A549 (cell line): ENCODE measurements at regions not wholly inside any gene's neighbourhood (a gene's known extent, or its start where the extent isn't known, plus 50 kb on each side); places are given as distances from the start of the nearest gene placed in this dataset.

Experiments
- ATAC-seq, 2 experiments: fragments of 200-7000 bp in 1 of 2; fragments of >200 bp in 1 of 2; cut with Nextera tagmentation in 1 of 2; cut with Tn5 transposase in 1 of 2; 3 replicates each; pipeline versions ENCODE4 v1.8.0 to v1.9.1; 2018 to 2020; ENCODE audit warnings: mild to moderate bottlenecking in 1 of 2, moderate library complexity in 1 of 2
- CTCF ChIA-PET: fragments of 300-600 bp; sonication (Branson Sonifier 250); formaldehyde crosslinking; extraction: SDS; loops from one replicate; lab custom pipeline; 2021; ENCODE audit warnings: antibody characterized with exemption, inconsistent platforms; lab: Yijun Ruan, JAX
- POLR2A ChIA-PET: fragments of 350-600 bp; formaldehyde crosslinking; extraction: SDS; loops from one replicate; lab custom pipeline; 2021; ENCODE audit warnings: antibody characterized with exemption, inconsistent platforms; lab: Yijun Ruan, JAX
- DNase-seq, 2 experiments: peaks; one replicate each; pipeline versions ENCODE4 v3.0.0 to v3.0.0-alpha.2; 2011 to 2016; ENCODE audit warnings: low read depth in 1 of 2, low spot score in 1 of 2
- FAIRE-seq: peaks from 2 replicates; lab custom pipeline; 2011; peaks lifted over from hg19 to GRCh38; lab: Jason Lieb, UNC
- H3K27ac ChIP-seq, 2 experiments: fragments of >200 bp; sonication (Bioruptor Twin); formaldehyde crosslinking; 3 replicates each; pipeline ENCODE4 v1.5.1; 2016 to 2017
- H3K4me1 ChIP-seq: fragments of >200 bp; sonication (Bioruptor Twin); formaldehyde crosslinking; 3 replicates; pipeline ENCODE4 v1.6.1; 2016
- H3K4me2 ChIP-seq: fragments of >200 bp; sonication (Bioruptor Twin); formaldehyde crosslinking; 3 replicates; pipeline ENCODE4 v1.6.1; 2016
- H3K4me3 ChIP-seq: fragments of >200 bp; sonication (Bioruptor Twin); formaldehyde crosslinking; 3 replicates; pipeline ENCODE4 v1.5.1; 2016
- H3K9me3 ChIP-seq: fragments of >200 bp; sonication (Bioruptor Twin); formaldehyde crosslinking; 3 replicates; pipeline ENCODE4 v1.6.1; 2016
- CHD4 ChIP-seq: fragments of 200-600 bp; sonication (generic); IDR thresholded peaks from 2 replicates; pipeline ENCODE4 v1.6.1; 2016; ENCODE audit warnings: antibody characterized with exemption, mild to moderate bottlenecking, borderline replicate concordance
- EP300 ChIP-seq, 2 experiments: fragments of >200 bp; sonication (Bioruptor Twin); formaldehyde crosslinking; IDR thresholded peaks; 2 replicates in 1 of 2; 3 replicates in 1 of 2; pipeline ENCODE4 v1.6.1; 2016 to 2017
- ESRRA ChIP-seq: fragments of 150-350 bp; IDR thresholded peaks from 2 replicates; pipeline ENCODE4 v1.6.1; 2014; ENCODE audit warnings: mild to moderate bottlenecking, low read length, borderline replicate concordance
- FOSB ChIP-seq: fragments of 250-450 bp; sonication (Bioruptor Pico); IDR thresholded peaks from 2 replicates; pipeline ENCODE4 v1.5.0; 2020; ENCODE audit warnings: mild to moderate bottlenecking, moderate library complexity
- FOSL2 ChIP-seq, 2 experiments: fragments of 450-650 bp in 1 of 2; fragments of >200 bp in 1 of 2; sonication (Bioruptor Twin) in 1 of 2; formaldehyde crosslinking; IDR thresholded peaks; 2 replicates each; pipeline versions ENCODE4 v1.5.0 to v1.6.1; 2016 to 2020; ENCODE audit warnings: mild to moderate bottlenecking in 1 of 2, moderate library complexity in 1 of 2
- FOXS1 ChIP-seq: fragments of 250-450 bp; sonication (Bioruptor Pico); IDR thresholded peaks from 2 replicates; pipeline ENCODE4 v1.5.0; 2020; ENCODE audit warnings: mild to moderate bottlenecking, moderate library complexity
- GATA3 ChIP-seq: IDR thresholded peaks from 2 replicates; pipeline ENCODE4 v1.6.1; 2012; ENCODE audit warnings: borderline replicate concordance
- HES2 ChIP-seq: fragments of >200 bp; sonication (Bioruptor Twin); formaldehyde crosslinking; IDR thresholded peaks from 2 replicates; pipeline ENCODE4 v1.6.1; 2016
- HEYL ChIP-seq: fragments of 250-450 bp; sonication (Bioruptor Pico); IDR thresholded peaks from 2 replicates; pipeline ENCODE4 v1.8.0; 2021; ENCODE audit warnings: mild to moderate bottlenecking, moderate library complexity
- HOXA7 ChIP-seq: fragments of 250-450 bp; sonication (Bioruptor Pico); IDR thresholded peaks from 2 replicates; pipeline ENCODE4 v1.5.0; 2020; ENCODE audit warnings: mild to moderate bottlenecking, moderate library complexity
- HOXB5 ChIP-seq: fragments of 250-450 bp; sonication (Bioruptor Pico); IDR thresholded peaks from 2 replicates; pipeline ENCODE4 v1.5.0; 2020; ENCODE audit warnings: mild to moderate bottlenecking, moderate library complexity
- JUN ChIP-seq, 2 experiments: fragments of >200 bp; sonication (Bioruptor Twin); formaldehyde crosslinking; IDR thresholded peaks; 2 replicates in 1 of 2; 3 replicates in 1 of 2; pipeline ENCODE4 v1.6.1; 2016 to 2017
- MAFK ChIP-seq: fragments of 450-650 bp; IDR thresholded peaks from 2 replicates; pipeline ENCODE4 v1.6.1; 2014; ENCODE audit not compliant: partially characterized antibody
- MAZ ChIP-seq: fragments of 150-350 bp; IDR thresholded peaks from 2 replicates; pipeline ENCODE4 v1.6.1; 2014; ENCODE audit warnings: antibody characterized with exemption, low read depth, low read length, borderline replicate concordance
- NPAS2 ChIP-seq: fragments of 250-450 bp; sonication (Bioruptor Pico); IDR thresholded peaks from 2 replicates; pipeline ENCODE4 v1.8.0; 2022; ENCODE audit warnings: mild to moderate bottlenecking, moderate library complexity, borderline replicate concordance
- PHF8 ChIP-seq: fragments of 200-600 bp; sonication (generic); IDR thresholded peaks from 2 replicates; pipeline ENCODE4 v1.6.1; 2016; ENCODE audit warnings: low read depth, mild to moderate bottlenecking, antibody characterized with exemption, moderate library complexity, borderline replicate concordance
- RCOR1 ChIP-seq: fragments of 150-350 bp; IDR thresholded peaks from 2 replicates; pipeline ENCODE4 v1.6.1; 2014; ENCODE audit warnings: antibody characterized with exemption, low read length, low read depth
- REST ChIP-seq: fragments of 200-600 bp; sonication (generic); IDR thresholded peaks from 2 replicates; pipeline ENCODE4 v1.6.1; 2016; ENCODE audit warnings: antibody characterized with exemption, mild to moderate bottlenecking, moderate library complexity
- RFX5 ChIP-seq: fragments of 450-650 bp; IDR thresholded peaks from 2 replicates; pipeline ENCODE4 v1.7.1; 2014; ENCODE audit warnings: antibody characterized with exemption, mild to moderate bottlenecking, moderate library complexity
- RNF2 ChIP-seq: fragments of 200-600 bp; sonication (generic); IDR thresholded peaks from 2 replicates; pipeline ENCODE4 v1.6.1; 2016; ENCODE audit warnings: low read depth, mild to moderate bottlenecking, antibody characterized with exemption, moderate library complexity, borderline replicate concordance
- SREBF2 ChIP-seq: fragments of 450-650 bp; IDR thresholded peaks from 2 replicates; pipeline ENCODE4 v1.6.1; 2014; ENCODE audit warnings: mild to moderate bottlenecking, moderate library complexity
- TP53 ChIP-seq: fragments of 250-450 bp; sonication (Bioruptor Pico); IDR thresholded peaks from 2 replicates; pipeline ENCODE4 v1.5.0; 2021; ENCODE audit warnings: mild to moderate bottlenecking, moderate library complexity
- ZC3H11A ChIP-seq: fragments of 450-650 bp; IDR thresholded peaks from 2 replicates; pipeline ENCODE4 v1.6.1; 2014; ENCODE audit warnings: antibody characterized with exemption, mild to moderate bottlenecking
- WGBS: methylation state at CpG from one replicate; pipeline ENCODE4 v1.1.6; 2017; ENCODE audit errors: missing lambda C conversion rate; 5-methylcytosine and 5-hydroxymethylcytosine counted together

- DNase-seq (no peak), ATAC-seq (no peak), FAIRE-seq (no peak)
- WGBS = 10% methylated on average over 2 of the region's 2 CpGs
- no peak overlapping the region for H3K4me2 ChIP-seq
- H3K4me1 ChIP-seq = no peaks in the 10 kb centered on the region
- TF ChIP-seq FOSB (CRISPR knock-in tag) (no peak), RNF2 (no peak), JUN (IDR thresholded peaks at IDR 0.05) (no peak), SREBF2 (no peak), HEYL (CRISPR knock-in tag) (no peak), ZC3H11A (no peak), RFX5 (no peak), HES2 (no peak), REST (no peak), GATA3 (no peak)
- no peak overlapping the region for H3K4me3 ChIP-seq
- no peak overlapping the region for H3K27ac ChIP-seq
- ChIA-PET POLR2A (no interaction called here), CTCF (no interaction called here)
- no peaks in the 10 kb centered on the region for H3K9me3 ChIP-seq
Observed at GRCh38 chr9:22722492-22722891, 275.9 kb downstream of the DMRTA1 start.

GRCh38 chr9:22731786-22732185 lies 285.2 kb downstream of the DMRTA1 start:
- 18% methylated on average over 3 of the region's 3 CpGs for WGBS
- no peak overlapping the region for H3K4me3 ChIP-seq
- H3K9me3 ChIP-seq = no peaks in the 10 kb centered on the region
- DNase-seq (no peak), FAIRE-seq (no peak), ATAC-seq (no peak)
- ChIA-PET CTCF (no interaction called here), POLR2A (no interaction called here)
- H3K27ac ChIP-seq = no peak overlapping the region
- H3K4me2 ChIP-seq = no peak overlapping the region
- no peaks in the 10 kb centered on the region for H3K4me1 ChIP-seq
- TF ChIP-seq SREBF2 = no peak
- no peak for TF ChIP-seq NPAS2
- TF ChIP-seq FOXS1 = no peak
- TF ChIP-seq TP53 (CRISPR knock-in tag) = no peak
- TF ChIP-seq GATA3 = no peak
- TF ChIP-seq HOXA7 = no peak
- no peak for TF ChIP-seq ZC3H11A
- TF ChIP-seq, all 56 proteins: peak for 0

DNA sequence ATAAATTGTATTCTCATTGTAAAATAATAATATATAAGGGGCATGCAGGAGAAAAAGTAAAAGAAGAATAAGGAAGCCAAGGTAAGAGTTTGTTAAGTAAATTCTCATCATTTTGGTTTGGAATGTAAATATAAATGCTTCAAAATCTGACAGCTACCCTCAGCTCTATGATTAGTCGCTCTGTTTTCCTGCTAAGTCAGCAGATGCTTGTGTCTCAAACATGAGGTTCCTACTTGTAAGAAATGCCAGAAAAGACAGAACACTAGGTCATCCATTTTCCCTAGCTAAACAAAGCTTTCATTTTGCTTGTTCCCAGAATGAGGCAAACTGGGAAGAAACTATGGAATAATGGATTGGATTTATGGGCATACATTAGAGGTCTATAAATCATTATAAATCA lies 293.1 kb downstream of the DMRTA1 start:
- DNase-seq = no peak
- no peaks in the 10 kb centered on the region for H3K4me1 ChIP-seq
- no peak for ATAC-seq
- no peak overlapping the region for H3K27ac ChIP-seq
- ChIA-PET CTCF (no interaction called here), POLR2A (no interaction called here)
- H3K4me3 ChIP-seq = no peak overlapping the region
- WGBS = 0% methylated on average over 1 of the region's 1 CpG
- no peak for FAIRE-seq
- peak; percentile 51 for TF ChIP-seq MAFK
- TF ChIP-seq FOXS1 = no peak
- H3K4me2 ChIP-seq = no peak overlapping the region
- no peaks in the 10 kb centered on the region for H3K9me3 ChIP-seq

DNA sequence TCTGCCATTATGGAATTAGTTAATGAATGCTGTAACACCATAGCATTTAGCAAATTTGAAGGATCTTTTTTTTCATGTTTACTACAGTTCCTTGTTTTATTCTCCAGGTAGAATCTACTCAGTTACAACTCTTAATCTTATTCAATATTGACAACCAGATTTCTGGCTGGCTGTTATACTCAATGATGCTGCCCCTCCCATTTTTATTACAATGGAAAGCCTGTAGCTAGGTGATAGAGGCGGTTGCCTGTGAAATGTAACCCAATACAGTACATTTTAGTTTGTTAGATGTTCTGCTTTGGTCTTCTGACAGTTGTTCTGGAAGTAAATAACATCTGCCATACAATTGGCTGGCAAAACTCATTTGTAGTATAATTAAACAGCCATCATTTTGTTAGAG lies 294.2 kb downstream of the DMRTA1 start:
- H3K4me2 ChIP-seq = no peak overlapping the region
- no peak overlapping the region for H3K27ac ChIP-seq
- ChIA-PET POLR2A (no interaction called here), CTCF (no interaction called here)
- FAIRE-seq = no peak
- H3K4me3 ChIP-seq = no peak overlapping the region
- no peak for ATAC-seq
- no peak for TF ChIP-seq HEYL (CRISPR knock-in tag)
- TF ChIP-seq ESRRA = no peak
- TF ChIP-seq FOSL2 (IDR thresholded peaks at IDR 0.05) = no peak
- no peak for TF ChIP-seq FOSL2 (CRISPR knock-in tag; IDR thresholded peaks at IDR 0.05)
- TF ChIP-seq MAZ = no peak
- no peak for TF ChIP-seq PHF8
- TF ChIP-seq TP53 (CRISPR knock-in tag) = no peak
- no peak for TF ChIP-seq HOXB5 (CRISPR knock-in tag)
- no peak for TF ChIP-seq REST
- no peak for TF ChIP-seq JUN (IDR thresholded peaks at IDR 0.05)
- no peak for TF ChIP-seq GATA3
- TF ChIP-seq CHD4 = no peak
- TF ChIP-seq NPAS2 = no peak
- no peak for TF ChIP-seq RFX5
- no peak for TF ChIP-seq RCOR1
- TF ChIP-seq EP300 (IDR thresholded peaks at IDR 0.05) = no peak
- no peak for DNase-seq
- H3K9me3 ChIP-seq = no peaks in the 10 kb centered on the region
- WGBS = 7% methylated on average over 1 of the region's 1 CpG
- H3K4me1 ChIP-seq = no peaks in the 10 kb centered on the region
